K562 (cell line): ENCODE measurements at regions not wholly inside any gene's neighbourhood (a gene's known extent, or its start where the extent isn't known, plus 50 kb on each side); places are given as distances from the start of the nearest gene placed in this dataset.

Experiments used
- ATAC-seq: fragments of 200-7000 bp; cut with Tn5 transposase; 3 replicates; pipeline ENCODE4 v1.9.1; 2020; ENCODE audit warnings: moderate library complexity
- BruUV-seq: library from RNA; stranded (reverse); fragments of 400-500 nt; replicated peaks from 2 replicates; lab custom pipeline; 2021; lab: Mats Ljungman, UMichigan
- CTCF ChIA-PET: fragments of 300-600 bp; formaldehyde crosslinking; extraction: SDS; loops from one replicate; lab custom pipeline; 2021; ENCODE audit warnings: low intra/inter-chr PET ratio; lab: Yijun Ruan, JAX
- POLR2A ChIA-PET: fragments of 300-600, 350-650 bp; sonication (Branson Sonifier 250); formaldehyde crosslinking; extraction: SDS; loops from one replicate; lab custom pipeline; 2021; ENCODE audit warnings: antibody characterized with exemption, inconsistent platforms; lab: Yijun Ruan, JAX
- DNase-seq, 4 experiments: peaks; one replicate each; pipeline versions ENCODE4 v3.0.0 to v3.0.0-alpha.2; 2011 to 2018; ENCODE audit warnings: low spot score in 3 of 4, mixed read lengths in 3 of 4; ENCODE audit errors: extremely low read depth in 1 of 4
- FAIRE-seq: peaks from 2 replicates; lab custom pipeline; 2011; peaks lifted over from hg19 to GRCh38; lab: Jason Lieb, UNC
- H2AFZ ChIP-seq: 2 replicates; pipeline ENCODE4 v1.6.0; 2011; ENCODE audit warnings: low read depth, low read length, control low read depth, inconsistent platforms
- H3K27ac ChIP-seq: fragments of 200-600 bp; 3 replicates; pipeline ENCODE4 v1.8.0; 2011; ENCODE audit warnings: low read depth, mild to moderate bottlenecking, control low read depth, inconsistent platforms, low read length, moderate library complexity, mixed read lengths; ENCODE audit errors: extremely low read depth
- H3K27me3 ChIP-seq, 2 experiments: fragments of 300-600 bp in 1 of 2; 2 replicates in 1 of 2; 3 replicates in 1 of 2; pipeline versions ENCODE4 v1.6.0 to v1.8.0; 2011; ENCODE audit warnings: inconsistent platforms in 2 of 2, low read length in 2 of 2, mild to moderate bottlenecking in 1 of 2, mixed read lengths in 1 of 2, moderate library complexity in 1 of 2; ENCODE audit not compliant: control insufficient read depth in 2 of 2, insufficient read depth in 2 of 2
- H3K36me3 ChIP-seq: fragments of 300-600 bp; 3 replicates; pipeline ENCODE4 v1.8.0; 2011; ENCODE audit warnings: mild to moderate bottlenecking, low read length, inconsistent platforms; ENCODE audit not compliant: control insufficient read depth, insufficient read depth
- H3K4me1 ChIP-seq, 2 experiments: fragments of 200-600 bp in 1 of 2; replicated peaks in 1 of 2; 2 replicates in 1 of 2; 3 replicates in 1 of 2; pipeline versions ENCODE4 v1.5.1 to v1.8.0; 2011; ENCODE audit warnings: inconsistent platforms in 2 of 2, low read length in 2 of 2, mild to moderate bottlenecking in 1 of 2, mixed read lengths in 1 of 2, moderate library complexity in 1 of 2; ENCODE audit not compliant: control insufficient read depth in 2 of 2, insufficient read depth in 2 of 2
- H3K4me2 ChIP-seq: 2 replicates; pipeline ENCODE4 v1.6.1; 2011; ENCODE audit warnings: low read length, control low read depth, inconsistent platforms, mixed read lengths; ENCODE audit not compliant: insufficient read depth
- H3K4me3 ChIP-seq: fragments of 200-600 bp; sonication (generic), shearing (Covaris generic); 2 replicates; pipeline ENCODE4 v1.5.1; 2016; ENCODE audit warnings: control low read depth, inconsistent platforms
- H3K79me2 ChIP-seq: fragments of 200-600 bp; 3 replicates; pipeline ENCODE4 v1.8.0; 2011; ENCODE audit warnings: low read length, inconsistent platforms; ENCODE audit not compliant: control insufficient read depth, insufficient read depth
- H3K9ac ChIP-seq, 2 experiments: 2 replicates each; pipeline versions ENCODE4 v1.6.0 to v1.6.1; 2011; ENCODE audit warnings: low read depth in 2 of 2, low read length in 2 of 2, control low read depth in 1 of 2, inconsistent platforms in 1 of 2, mild to moderate bottlenecking in 1 of 2, mixed read lengths in 1 of 2; ENCODE audit not compliant: insufficient read depth in 1 of 2
- H3K9me1 ChIP-seq: one replicate; pipeline ENCODE4 v1.6.0; 2011; ENCODE audit warnings: inconsistent platforms, mild to moderate bottlenecking, low read length, moderate library complexity; ENCODE audit not compliant: control insufficient read depth, insufficient read depth
- H3K9me3 ChIP-seq: replicated peaks from 2 replicates; pipeline ENCODE4 v1.5.1; 2011; ENCODE audit warnings: low read depth, low read length, inconsistent platforms; ENCODE audit not compliant: control insufficient read depth, insufficient read depth
- H4K20me1 ChIP-seq: replicated peaks from 2 replicates; pipeline ENCODE4 v1.6.1; 2011; ENCODE audit warnings: low read length, inconsistent platforms, mixed read lengths; ENCODE audit not compliant: control insufficient read depth, insufficient read depth
- FOS ChIP-seq: IDR thresholded peaks from 3 replicates; pipeline ENCODE4 v1.6.1; 2011; ENCODE audit not compliant: insufficient read length; ENCODE audit errors: extremely low read depth
- FOXJ3 ChIP-seq: sonication (generic); formaldehyde crosslinking; IDR thresholded peaks from 2 replicates; pipeline ENCODE4 v1.4.0; 2020; ENCODE audit warnings: mild to moderate bottlenecking, missing genetic modification reagents
- KLF16 ChIP-seq: IDR thresholded peaks from 2 replicates; pipeline ENCODE4 v1.6.1; 2016; ENCODE audit warnings: antibody characterized with exemption
- MEIS2 ChIP-seq: fragments of 450-650 bp; IDR thresholded peaks from 2 replicates; pipeline ENCODE4 v1.6.1; 2014; ENCODE audit warnings: mild to moderate bottlenecking; ENCODE audit not compliant: partially characterized antibody
- NR3C1 ChIP-seq: sonication (generic); formaldehyde crosslinking; IDR thresholded peaks from 2 replicates; pipeline ENCODE4 v1.8.1; 2022; ENCODE audit warnings: missing genetic modification reagents
- PURB ChIP-seq: sonication (generic); formaldehyde crosslinking; IDR thresholded peaks from 2 replicates; pipeline ENCODE4 v1.9.0; 2021; ENCODE audit warnings: low read depth, mild to moderate bottlenecking, missing genetic modification reagents
- SNIP1 ChIP-seq: fragments of 450-650 bp; IDR thresholded peaks from 2 replicates; pipeline ENCODE4 v1.7.1; 2017; ENCODE audit warnings: low read depth, mild to moderate bottlenecking
- ZNF140 ChIP-seq: fragments of 250-450 bp; sonication (Bioruptor Pico); IDR thresholded peaks from 2 replicates; pipeline ENCODE4 v1.8.0; 2021; ENCODE audit warnings: moderate library complexity, mild to moderate bottlenecking, inconsistent platforms
- WGBS: fragments of 100-300 bp; shearing (Covaris generic); methylation state at CpG from one replicate; pipeline ENCODE4 v1.1.6; 2016; ENCODE audit warnings: low coverage, mixed read lengths; ENCODE audit not compliant: insufficient coverage; ENCODE audit errors: missing lambda C conversion rate; 5-methylcytosine and 5-hydroxymethylcytosine counted together
- in situ Hi-C: fragments of 300-500 bp; cut with MboI; formaldehyde crosslinking; loops from 4 replicates; pipeline ENCODE4 v1.15.0; 2018; ENCODE audit warnings: inconsistent platforms, mixed read lengths
- intact Hi-C: fragments of 100-400 bp; cut with micrococcal nuclease; formaldehyde crosslinking; loops from 2 replicates; pipeline ENCODE4 v1.14.2; 2022
- TF ChIP-seq, protein P1 (sequence below): sonication (generic); formaldehyde crosslinking; IDR thresholded peaks from 2 replicates; pipeline ENCODE4 v1.8.1; 2023; ENCODE audit warnings: mild to moderate bottlenecking, missing genetic modification reagents
- TF ChIP-seq, protein P2 (sequence below): fragments of 200-800 bp; sonication (Bioruptor generic); IDR thresholded peaks from 2 replicates; pipeline ENCODE4 v1.6.1; 2016; ENCODE audit warnings: missing genetic modification characterization, missing compliant biosample characterization

DNA sequence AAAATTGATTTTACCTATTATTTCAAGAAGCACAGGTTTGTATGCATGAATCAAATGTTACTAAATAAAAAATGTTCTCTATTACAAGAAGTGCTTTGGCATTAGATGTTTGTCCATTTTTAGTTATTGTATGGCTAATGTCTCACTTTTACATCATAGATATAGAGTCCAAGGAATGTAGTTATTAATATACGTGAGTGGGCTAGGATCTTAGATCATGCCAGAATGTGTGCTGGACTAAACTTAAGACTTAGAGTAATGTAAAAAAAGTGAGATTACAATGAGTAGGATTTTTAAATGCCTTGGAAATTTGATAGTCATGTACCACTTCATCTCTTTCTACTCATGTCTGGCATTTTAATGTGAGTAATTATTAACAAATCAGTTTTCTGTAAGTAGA, 196.6 kb downstream of the ARL4A start:
- TF ChIP-seq SNIP1 (no peak), FOS (no peak), MEIS2 (no peak), PURB (no peak), NR3C1 (CRISPR knock-in tag) (no peak), ZNF140 (CRISPR knock-in tag) (no peak)
- no peak for DNase-seq
- Histone ChIP-seq H3K9me1 (no peaks in the 10 kb centered on the region), H2AFZ (no peak overlapping the region), H3K4me3 (no peak overlapping the region), H3K27ac (no peak overlapping the region), H3K36me3 (no peaks in the 10 kb centered on the region), H4K20me1 (no peaks in the 10 kb centered on the region), H3K9me3 (no peaks in the 10 kb centered on the region), H3K27me3 (no peaks in the 10 kb centered on the region), H3K9ac (no peak overlapping the region), H3K4me1 (no peaks in the 10 kb centered on the region), H3K79me2 (no peaks in the 10 kb centered on the region), H3K4me2 (no peak overlapping the region)
- in situ Hi-C loops (no loop called here), intact Hi-C loops (no loop called here)
- no peak for FAIRE-seq
- no peak for ATAC-seq
- CTCF ChIA-PET: no interaction called here
- POLR2A ChIA-PET: no interaction called here
- no TSS peak for BruUV-seq
- 100% methylated on average over 1 of the region's 1 CpG for WGBS

DNA sequence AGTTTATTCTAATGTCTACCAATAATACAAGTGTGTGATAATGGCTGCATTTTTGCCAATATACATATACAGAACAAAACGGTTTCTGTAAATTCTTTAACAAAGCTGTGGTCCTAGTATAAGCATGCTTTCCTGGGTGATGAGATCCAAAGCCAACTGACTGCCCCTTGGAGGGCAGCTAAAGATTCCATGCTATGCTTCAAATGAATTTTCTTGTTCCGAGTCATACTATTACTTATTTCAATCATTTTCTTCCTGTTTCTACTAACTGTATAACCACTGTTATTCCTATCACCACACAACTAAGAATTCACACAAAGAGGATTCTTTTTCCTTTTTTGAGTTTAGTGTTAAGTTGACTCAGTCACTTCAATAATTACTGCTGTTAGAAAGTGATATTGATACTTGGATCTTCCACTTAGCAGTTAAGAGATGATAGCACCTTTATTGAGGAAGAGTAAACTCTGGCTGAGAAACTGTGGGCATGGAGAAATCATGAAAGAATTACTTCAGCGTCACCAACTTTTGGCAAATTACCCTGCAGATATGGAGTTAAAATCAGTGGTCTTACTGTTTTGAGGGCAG, 197.5 kb downstream of the ARL4A start:
- Histone ChIP-seq H3K36me3 (no peaks in the 10 kb centered on the region), H3K4me3 (no peak overlapping the region), H3K4me2 (no peak overlapping the region), H2AFZ (no peak overlapping the region), H3K9ac (no peak overlapping the region), H3K27ac (no peak overlapping the region), H3K27me3 (no peaks in the 10 kb centered on the region), H3K9me1 (no peaks in the 10 kb centered on the region), H3K4me1 (no peaks in the 10 kb centered on the region), H4K20me1 (no peaks in the 10 kb centered on the region), H3K9me3 (no peaks in the 10 kb centered on the region), H3K79me2 (no peaks in the 10 kb centered on the region)
- DNase-seq (no peak), ATAC-seq (no peak), FAIRE-seq (no peak)
- ChIA-PET CTCF (no interaction called here), POLR2A (no interaction called here)
- WGBS: 56% methylated on average over 3 of the region's 3 CpGs
- intact Hi-C loops (no loop called here), in situ Hi-C loops (no loop called here)
- BruUV-seq: no TSS peak
- TF ChIP-seq, protein P1, sequence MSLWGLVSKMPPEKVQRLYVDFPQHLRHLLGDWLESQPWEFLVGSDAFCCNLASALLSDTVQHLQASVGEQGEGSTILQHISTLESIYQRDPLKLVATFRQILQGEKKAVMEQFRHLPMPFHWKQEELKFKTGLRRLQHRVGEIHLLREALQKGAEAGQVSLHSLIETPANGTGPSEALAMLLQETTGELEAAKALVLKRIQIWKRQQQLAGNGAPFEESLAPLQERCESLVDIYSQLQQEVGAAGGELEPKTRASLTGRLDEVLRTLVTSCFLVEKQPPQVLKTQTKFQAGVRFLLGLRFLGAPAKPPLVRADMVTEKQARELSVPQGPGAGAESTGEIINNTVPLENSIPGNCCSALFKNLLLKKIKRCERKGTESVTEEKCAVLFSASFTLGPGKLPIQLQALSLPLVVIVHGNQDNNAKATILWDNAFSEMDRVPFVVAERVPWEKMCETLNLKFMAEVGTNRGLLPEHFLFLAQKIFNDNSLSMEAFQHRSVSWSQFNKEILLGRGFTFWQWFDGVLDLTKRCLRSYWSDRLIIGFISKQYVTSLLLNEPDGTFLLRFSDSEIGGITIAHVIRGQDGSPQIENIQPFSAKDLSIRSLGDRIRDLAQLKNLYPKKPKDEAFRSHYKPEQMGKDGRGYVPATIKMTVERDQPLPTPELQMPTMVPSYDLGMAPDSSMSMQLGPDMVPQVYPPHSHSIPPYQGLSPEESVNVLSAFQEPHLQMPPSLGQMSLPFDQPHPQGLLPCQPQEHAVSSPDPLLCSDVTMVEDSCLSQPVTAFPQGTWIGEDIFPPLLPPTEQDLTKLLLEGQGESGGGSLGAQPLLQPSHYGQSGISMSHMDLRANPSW (CRISPR knock-in tag): no peak
- TF ChIP-seq FOXJ3 (CRISPR knock-in tag) (no peak), KLF16 (no peak)
- TF ChIP-seq, protein P2, sequence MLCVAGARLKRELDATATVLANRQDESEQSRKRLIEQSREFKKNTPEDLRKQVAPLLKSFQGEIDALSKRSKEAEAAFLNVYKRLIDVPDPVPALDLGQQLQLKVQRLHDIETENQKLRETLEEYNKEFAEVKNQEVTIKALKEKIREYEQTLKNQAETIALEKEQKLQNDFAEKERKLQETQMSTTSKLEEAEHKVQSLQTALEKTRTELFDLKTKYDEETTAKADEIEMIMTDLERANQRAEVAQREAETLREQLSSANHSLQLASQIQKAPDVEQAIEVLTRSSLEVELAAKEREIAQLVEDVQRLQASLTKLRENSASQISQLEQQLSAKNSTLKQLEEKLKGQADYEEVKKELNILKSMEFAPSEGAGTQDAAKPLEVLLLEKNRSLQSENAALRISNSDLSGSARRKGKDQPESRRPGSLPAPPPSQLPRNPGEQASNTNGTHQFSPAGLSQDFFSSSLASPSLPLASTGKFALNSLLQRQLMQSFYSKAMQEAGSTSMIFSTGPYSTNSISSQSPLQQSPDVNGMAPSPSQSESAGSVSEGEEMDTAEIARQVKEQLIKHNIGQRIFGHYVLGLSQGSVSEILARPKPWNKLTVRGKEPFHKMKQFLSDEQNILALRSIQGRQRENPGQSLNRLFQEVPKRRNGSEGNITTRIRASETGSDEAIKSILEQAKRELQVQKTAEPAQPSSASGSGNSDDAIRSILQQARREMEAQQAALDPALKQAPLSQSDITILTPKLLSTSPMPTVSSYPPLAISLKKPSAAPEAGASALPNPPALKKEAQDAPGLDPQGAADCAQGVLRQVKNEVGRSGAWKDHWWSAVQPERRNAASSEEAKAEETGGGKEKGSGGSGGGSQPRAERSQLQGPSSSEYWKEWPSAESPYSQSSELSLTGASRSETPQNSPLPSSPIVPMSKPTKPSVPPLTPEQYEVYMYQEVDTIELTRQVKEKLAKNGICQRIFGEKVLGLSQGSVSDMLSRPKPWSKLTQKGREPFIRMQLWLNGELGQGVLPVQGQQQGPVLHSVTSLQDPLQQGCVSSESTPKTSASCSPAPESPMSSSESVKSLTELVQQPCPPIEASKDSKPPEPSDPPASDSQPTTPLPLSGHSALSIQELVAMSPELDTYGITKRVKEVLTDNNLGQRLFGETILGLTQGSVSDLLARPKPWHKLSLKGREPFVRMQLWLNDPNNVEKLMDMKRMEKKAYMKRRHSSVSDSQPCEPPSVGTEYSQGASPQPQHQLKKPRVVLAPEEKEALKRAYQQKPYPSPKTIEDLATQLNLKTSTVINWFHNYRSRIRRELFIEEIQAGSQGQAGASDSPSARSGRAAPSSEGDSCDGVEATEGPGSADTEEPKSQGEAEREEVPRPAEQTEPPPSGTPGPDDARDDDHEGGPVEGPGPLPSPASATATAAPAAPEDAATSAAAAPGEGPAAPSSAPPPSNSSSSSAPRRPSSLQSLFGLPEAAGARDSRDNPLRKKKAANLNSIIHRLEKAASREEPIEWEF (CRISPR knock-in tag): no peak
